HG03135 (cell line): ENCODE measurements at regions not wholly inside any gene's neighbourhood (a gene's known extent, or its start where the extent isn't known, plus 50 kb on each side); places are given as distances from the start of the nearest gene placed in this dataset.
"Not testable (repeated sequence)": the region's sequence is repeated elsewhere in the genome, so short reads cannot be mapped to it uniquely, and the experiment has no call there.

Experiments used
- ATAC-seq: cut with Tn5 transposase; IDR thresholded peaks from one replicate; pipeline ENCODE4 v1.9.1; 2021; ENCODE audit warnings: mild to moderate bottlenecking, moderate library complexity; ENCODE audit not compliant: unreplicated experiment

- no peak for ATAC-seq
These were observed 334.5 kb upstream of the CYRIA start for GRCh38 chr2:17000184-17000482.

GRCh38 chr2:16999347-17000183 is 333.9 kb upstream of the CYRIA start:
- no peak for ATAC-seq

- ATAC-seq: no peak
These were observed 312.7 kb upstream of the CYRIA start for GRCh38 chr2:16978301-16978700.

GRCh38 chr2:16974688-16975087 is 309.1 kb upstream of the CYRIA start:
- ATAC-seq: no peak

GRCh38 chr2:16973586-16974286 is 308.1 kb upstream of the CYRIA start:
- ATAC-seq: no peak

GRCh38 chr2:16972276-16972675 is 306.6 kb upstream of the CYRIA start:
- ATAC-seq: no peak

- no peak for ATAC-seq
These were observed 306.1 kb upstream of the CYRIA start for GRCh38 chr2:16971722-16972234.

- not testable (repeated sequence) for ATAC-seq
These were observed 305.3 kb upstream of the CYRIA start for GRCh38 chr2:16970948-16971347.

- ATAC-seq: no peak
These were observed 296.9 kb upstream of the CYRIA start for GRCh38 chr2:16962505-16962904.

GRCh38 chr2:16960579-16960978 is 294.9 kb upstream of the CYRIA start:
- no peak for ATAC-seq

GRCh38 chr2:16958266-16958665 is 292.6 kb upstream of the CYRIA start:
- ATAC-seq: no peak

- no peak for ATAC-seq
These were observed 287.2 kb upstream of the CYRIA start for GRCh38 chr2:16952805-16953204.

- ATAC-seq: no peak
These were observed 286.7 kb upstream of the CYRIA start for GRCh38 chr2:16952368-16952767.

GRCh38 chr2:16950436-16950835 is 284.8 kb upstream of the CYRIA start:
- no peak for ATAC-seq

- no peak for ATAC-seq
These were observed 283.1 kb upstream of the CYRIA start for GRCh38 chr2:16948710-16949109.

- ATAC-seq: no peak
These were observed 282.4 kb upstream of the CYRIA start for GRCh38 chr2:16948053-16948452.

- no peak for ATAC-seq
These were observed 277.8 kb upstream of the CYRIA start for GRCh38 chr2:16943279-16943958.

GRCh38 chr2:16940214-16940613 is 274.6 kb upstream of the CYRIA start:
- no peak for ATAC-seq

- ATAC-seq: no peak
These were observed 274.1 kb upstream of the CYRIA start for GRCh38 chr2:16939771-16940170.

- ATAC-seq: no peak
These were observed 267.7 kb upstream of the CYRIA start for GRCh38 chr2:16933355-16933754.

GRCh38 chr2:16932826-16933225 is 267.2 kb upstream of the CYRIA start:
- no peak for ATAC-seq

- ATAC-seq: no peak
These were observed 265.8 kb upstream of the CYRIA start for GRCh38 chr2:16931441-16931840.
